CD4-positive, alpha-beta T cell treated with Interferon gamma for 1 hour (primary cell): ENCODE measurements at regions not wholly inside any gene's neighbourhood (a gene's known extent, or its start where the extent isn't known, plus 50 kb on each side); places are given as distances from the start of the nearest gene placed in this dataset.

Experiments
- DNase-seq: peaks from one replicate; pipeline ENCODE4 v3.0.0-alpha.2; 2020

DNA sequence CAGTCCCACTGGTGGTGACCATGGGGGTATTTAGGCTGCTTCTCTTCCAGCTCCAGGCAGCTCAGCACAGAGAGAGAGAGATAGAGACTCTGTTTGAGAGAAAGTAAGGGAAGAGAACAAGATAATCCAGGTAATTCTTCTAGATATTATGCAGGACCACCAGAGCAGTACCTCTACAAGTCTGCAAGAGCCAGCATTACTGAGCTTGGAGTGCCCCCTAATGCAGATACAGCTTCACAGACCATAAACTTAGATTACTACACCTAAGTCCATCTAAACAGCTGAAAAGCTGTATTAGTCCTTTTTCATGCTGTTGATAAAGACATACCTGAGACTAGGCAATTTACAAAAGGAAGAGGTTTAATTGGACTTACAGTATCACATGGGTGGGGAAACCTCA lies 570.3 kb downstream of the LRRIQ3 start:
- no peak for DNase-seq

GRCh38 chr1:73626326-73626725 lies 571.6 kb downstream of the LRRIQ3 start:
- no peak for DNase-seq

DNA sequence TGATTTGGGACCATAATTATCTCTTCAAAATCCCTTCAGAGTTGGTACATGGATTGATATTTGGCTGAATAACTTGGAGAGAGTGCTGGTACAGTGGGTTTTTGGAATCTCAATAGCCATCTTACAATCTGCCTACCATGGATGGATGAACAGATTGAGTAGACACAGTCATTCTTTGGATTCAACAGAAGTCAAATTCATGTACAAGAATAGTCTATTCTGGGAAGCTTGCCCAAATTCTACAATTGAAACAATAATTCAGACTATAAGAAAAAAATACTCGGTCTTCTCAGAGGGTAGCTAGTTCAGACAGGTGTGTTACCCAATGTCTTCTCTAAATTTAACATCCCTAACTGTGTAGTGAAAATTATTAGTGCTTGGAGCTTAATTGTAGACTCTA lies 574.0 kb downstream of the LRRIQ3 start:
- DNase-seq, result no peak

GRCh38 chr1:73617145-73617544 lies 580.8 kb downstream of the LRRIQ3 start:
- no peak for DNase-seq

- no peak for DNase-seq
Observed at GRCh38 chr1:73611681-73612080, 586.3 kb downstream of the LRRIQ3 start.

GRCh38 chr1:73604739-73605138 lies 593.2 kb downstream of the LRRIQ3 start:
- DNase-seq, result no peak

DNA sequence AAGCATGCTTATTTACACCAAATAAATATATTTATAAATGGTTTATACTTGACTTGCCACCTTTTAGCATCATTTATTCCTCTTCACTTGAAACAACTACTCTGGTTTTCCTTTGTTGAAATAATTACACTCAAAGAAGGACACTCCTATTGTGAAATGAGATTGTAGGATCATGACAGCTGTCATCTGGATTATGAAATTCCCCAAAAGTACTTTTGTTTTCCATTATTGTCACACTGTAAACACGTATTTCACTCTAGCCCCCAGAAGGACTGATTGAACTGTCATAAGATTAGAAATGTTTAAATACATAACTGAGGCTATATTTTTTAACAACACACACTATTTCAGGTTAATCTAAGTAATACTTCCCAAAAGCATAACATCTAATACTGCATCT lies 593.8 kb downstream of the LRRIQ3 start:
- no peak for DNase-seq

GRCh38 chr1:73593804-73594203 lies 604.2 kb downstream of the LRRIQ3 start:
- no peak for DNase-seq

- DNase-seq, result no peak
Observed at GRCh38 chr1:73593364-73593763, 604.6 kb downstream of the LRRIQ3 start.

DNA sequence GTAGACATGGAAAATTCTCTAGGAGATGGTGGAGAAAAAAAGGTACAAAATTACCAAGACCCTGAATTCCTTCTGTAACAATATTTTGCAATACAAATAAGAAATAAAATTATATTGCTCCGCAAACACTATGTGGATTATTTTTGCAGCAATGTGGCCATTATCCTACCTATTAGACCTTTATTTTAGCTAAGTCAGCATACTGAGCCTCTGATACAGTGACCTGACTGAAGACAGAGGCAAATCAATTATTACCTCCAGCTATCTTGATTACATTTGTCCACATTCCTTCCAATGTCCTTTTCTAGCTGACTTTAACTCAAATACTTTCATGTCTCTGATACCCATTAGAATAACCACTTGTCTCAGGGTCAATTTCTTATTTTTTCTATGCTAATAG lies 610.9 kb downstream of the LRRIQ3 start:
- DNase-seq, result no peak

GRCh38 chr1:73577206-73577605 lies 620.8 kb downstream of the LRRIQ3 start:
- DNase-seq, result no peak

- no peak for DNase-seq
Observed at GRCh38 chr1:73576083-73576482, 621.9 kb downstream of the LRRIQ3 start.

DNA sequence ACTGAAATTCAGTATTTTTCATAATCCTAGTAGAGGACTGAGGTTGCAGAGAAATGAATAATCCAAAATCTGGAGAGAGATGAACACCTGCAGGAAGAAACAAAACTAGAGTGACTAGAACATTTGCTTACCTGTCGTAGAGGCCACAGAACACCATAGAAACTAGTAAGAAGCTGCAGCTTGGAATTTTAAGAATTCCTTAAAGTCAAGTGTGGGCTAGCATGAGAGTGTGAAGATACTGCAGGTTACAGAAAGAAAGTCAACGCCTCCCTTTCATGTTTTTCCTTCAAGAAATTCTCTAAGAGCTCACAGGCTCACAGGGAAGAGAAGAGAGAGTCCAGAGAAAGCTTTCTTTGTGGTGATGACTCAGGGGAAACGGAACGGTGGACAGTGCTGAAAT lies 633.7 kb downstream of the LRRIQ3 start:
- no peak for DNase-seq

DNA sequence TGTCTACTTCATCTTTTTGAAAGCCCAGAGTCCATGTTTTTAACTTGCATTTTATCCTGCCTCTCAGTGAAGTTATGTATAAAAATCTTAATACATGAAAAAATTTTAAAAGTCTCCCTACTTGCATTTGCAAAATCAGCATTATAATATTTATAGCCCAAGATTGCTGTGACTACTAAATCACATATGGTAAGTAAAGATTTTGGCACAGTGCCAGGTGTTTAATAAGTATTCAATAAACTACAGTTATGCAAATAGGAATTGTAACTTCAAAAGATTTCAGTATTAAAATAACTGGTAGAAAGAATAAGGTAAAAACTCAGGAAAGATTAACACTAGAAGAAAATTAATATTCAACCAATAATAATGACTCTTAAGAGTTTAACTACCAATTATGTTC lies 641.7 kb downstream of the LRRIQ3 start:
- DNase-seq, result no peak

DNA sequence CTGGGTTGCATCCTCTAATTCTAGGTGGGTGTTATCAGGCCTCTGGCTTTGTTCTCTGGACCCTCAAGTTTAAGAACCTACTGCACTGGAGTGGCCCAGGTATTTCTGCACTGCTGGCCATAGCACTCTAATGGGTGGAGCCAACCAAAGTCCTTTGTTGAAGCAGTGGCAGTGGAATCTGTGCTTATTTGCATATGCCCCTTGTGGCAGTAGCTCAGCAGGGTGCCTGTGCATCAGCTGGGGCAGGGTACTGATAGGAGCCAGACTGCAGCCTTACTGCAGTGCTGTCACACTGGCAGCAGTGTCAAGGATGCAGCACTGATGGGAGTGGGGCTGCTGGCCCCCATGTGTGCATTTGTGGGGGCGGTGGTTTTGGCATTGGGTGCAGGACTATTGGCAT lies 660.6 kb downstream of the LRRIQ3 start:
- DNase-seq, result no peak

DNA sequence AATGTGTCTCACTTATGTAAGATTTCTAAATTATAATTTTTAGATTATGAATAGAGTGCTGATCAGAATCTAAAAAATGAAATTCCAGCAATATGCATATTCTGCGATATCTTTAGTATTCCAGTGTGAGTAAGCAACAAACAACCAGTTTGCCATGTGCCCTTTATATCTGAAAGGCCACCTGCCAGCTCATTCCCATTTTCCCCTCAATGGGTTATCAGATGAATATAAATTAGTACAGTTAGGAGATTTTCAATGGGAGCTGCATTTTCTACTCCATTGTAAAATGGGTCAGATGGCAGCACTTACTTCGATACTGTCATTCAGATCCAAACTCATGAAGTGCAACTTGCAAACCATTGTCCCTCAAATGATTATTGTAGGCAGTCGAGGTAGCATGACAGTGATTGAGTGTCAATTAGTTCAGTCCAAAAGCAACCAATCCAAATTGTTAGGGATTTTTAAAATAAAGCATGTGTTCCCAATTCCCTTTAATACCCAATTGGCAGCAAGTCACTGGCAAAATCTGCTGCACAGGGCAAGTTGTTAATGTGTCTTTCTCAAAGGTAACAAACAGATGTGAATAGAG lies 680.3 kb downstream of the LRRIQ3 start:
- no peak for DNase-seq

DNA sequence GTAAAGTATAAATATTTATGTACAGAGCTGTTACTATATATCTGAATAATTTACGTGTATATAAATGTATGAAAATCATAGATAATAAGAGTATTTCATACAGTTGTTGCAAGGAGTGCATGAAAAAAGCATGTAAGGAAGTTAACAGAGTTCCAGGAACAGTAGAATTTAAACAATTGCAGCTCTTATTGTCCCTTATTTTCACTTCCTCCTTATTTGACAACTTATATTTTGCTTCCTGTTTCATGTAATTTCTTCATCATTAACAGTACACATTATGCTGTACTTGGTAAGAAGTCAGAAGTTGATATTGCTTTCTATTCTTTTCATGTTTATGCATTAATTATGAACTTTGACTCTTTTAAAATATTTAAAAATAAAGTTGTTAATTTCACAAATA lies 681.5 kb downstream of the LRRIQ3 start:
- no peak for DNase-seq

DNA sequence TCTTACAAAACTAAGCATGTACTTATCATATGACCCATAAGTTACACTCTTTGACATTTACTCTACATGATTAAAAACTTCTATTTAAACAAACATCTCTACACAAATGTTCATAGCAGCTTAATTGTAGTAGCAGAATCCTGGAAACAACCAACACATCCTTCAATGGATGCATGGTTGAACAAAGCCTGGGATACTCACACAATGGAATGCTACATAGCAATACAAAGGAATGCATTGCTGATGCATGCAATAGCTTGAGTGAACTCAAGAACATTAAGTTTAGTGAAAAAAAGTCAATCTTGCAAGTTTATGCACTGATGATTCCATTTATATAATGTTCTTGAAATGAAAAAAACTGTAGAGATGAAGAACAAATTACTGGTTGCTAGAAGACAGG lies 686.9 kb downstream of the LRRIQ3 start:
- no peak for DNase-seq

DNA sequence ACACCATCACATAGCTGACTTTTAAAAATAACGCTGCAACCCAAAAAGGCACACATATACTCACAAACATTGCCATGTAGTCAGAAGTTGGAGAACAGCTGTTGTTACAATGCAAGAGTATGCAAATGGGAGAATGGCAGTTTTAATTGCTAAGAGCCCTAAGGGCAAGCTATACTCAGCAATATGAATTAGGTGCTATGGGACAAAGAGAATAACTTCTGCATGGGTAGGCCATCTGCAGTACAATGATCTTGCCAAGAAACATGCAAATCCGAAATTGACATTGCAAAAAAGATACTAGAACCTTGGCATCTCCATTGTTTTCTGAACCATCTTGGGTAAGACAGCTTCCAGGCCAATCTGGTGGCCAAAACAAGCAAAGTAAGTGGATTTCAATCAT lies 697.8 kb downstream of the LRRIQ3 start:
- no peak for DNase-seq

- no peak for DNase-seq
Observed at GRCh38 chr1:73499671-73500070, 698.3 kb downstream of the LRRIQ3 start.

DNA sequence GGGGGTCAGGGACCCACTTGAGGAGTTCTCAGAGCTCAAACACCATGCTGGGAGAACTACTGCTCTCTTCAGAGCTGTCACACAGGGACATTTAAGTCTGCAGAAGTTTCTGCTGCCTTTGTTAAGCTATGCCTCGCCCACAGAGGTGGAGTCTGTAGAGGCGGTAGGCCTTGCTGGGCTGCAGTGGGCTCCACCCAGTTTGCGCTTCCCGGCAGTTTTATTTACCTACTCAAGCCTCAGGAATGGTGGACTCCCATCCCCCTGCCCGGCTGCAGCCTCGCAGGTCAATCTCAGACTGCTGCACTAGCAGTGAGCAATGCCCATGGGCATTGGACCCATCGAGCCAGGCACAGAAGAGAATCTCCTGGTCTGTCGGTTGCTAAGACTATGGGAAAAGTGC lies 706.4 kb downstream of the LRRIQ3 start:
- no peak for DNase-seq

DNA sequence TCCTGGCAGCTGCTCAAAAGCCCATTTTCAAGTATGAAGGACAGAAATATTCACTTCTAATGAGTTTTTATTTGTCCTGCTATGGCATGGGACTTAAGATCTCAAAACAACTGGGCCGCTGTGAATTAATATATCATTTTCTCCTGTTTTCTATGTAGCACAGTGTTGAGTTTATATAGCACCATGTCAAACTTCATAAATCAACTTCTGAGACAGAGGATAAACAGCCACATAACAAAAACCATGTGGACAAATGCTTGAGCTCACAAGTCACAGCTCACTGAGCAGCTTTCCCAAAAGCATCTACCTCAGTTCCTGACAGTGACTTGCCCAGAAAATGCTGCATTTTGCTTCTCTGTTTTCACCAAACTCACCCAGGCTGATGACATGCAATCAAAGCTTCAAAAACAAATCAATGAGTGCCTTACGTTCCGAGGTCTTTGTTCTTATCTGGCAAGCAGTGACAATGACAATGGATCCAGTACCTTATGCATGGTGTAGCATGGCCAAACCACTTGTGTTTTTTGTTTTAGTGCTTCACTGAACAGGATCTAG lies 722.6 kb downstream of the LRRIQ3 start:
- no peak for DNase-seq

GRCh38 chr1:73472810-73473209 lies 725.2 kb downstream of the LRRIQ3 start:
- DNase-seq, result no peak

DNA sequence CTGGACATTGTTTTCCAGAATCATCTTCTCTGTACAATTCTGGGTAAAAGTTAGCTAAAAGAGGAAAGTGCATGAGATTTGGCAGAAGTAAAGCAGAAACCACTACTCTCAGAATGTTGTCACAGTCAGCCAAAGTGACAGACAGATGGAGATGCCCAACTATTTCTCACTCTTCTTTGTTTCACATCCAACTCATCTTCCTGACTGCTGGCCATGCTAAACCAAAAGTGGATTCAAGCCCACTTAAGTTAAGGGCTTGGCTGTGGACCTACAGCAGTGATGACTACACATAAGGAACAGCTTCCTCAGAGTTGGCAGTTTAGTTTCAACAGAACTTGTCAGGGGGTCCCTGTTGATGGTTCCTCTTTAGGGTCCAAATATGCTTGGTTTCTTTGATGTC lies 730.2 kb downstream of the LRRIQ3 start:
- no peak for DNase-seq

DNA sequence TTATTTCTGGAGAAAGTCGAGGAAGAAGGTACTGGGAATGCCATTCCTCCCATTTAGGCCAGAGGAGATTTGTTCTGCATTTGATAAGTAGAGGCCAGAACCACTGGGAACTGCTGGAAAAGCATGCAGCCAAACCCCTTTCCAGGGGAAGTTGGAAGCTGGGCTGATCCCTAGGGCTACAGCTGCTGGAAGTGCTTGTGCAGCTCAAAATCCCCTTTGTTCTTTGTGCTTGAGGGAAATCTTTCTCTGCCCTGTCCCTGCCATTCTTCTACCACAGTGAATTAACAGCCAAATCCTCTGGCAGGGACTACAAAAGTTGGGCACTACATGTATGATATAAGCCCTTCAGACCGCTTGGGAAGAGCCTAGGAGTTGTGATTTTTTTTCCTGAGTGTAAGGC lies 734.1 kb downstream of the LRRIQ3 start:
- no peak for DNase-seq

- DNase-seq, result no peak
Observed at GRCh38 chr1:73452522-73452921, 745.5 kb downstream of the LRRIQ3 start.
